Activated CD8-positive, alpha-beta T cell treated with anti-CD3 and anti-CD28 coated beads for 36 hours (primary cell): ENCODE measurements at regions not wholly inside any gene's neighbourhood (a gene's known extent, or its start where the extent isn't known, plus 50 kb on each side); places are given as distances from the start of the nearest gene placed in this dataset.
"Not testable (repeated sequence)": the region's sequence is repeated elsewhere in the genome, so short reads cannot be mapped to it uniquely, and the experiment has no call there.

Experiments
- ATAC-seq: fragments of 200-7000 bp; cut with Tn5 transposase; one replicate; pipeline ENCODE4 v1.10.0; 2021; ENCODE audit warnings: mild to moderate bottlenecking, moderate library complexity
- CTCF ChIA-PET: fragments of 350-600 bp; sonication (Branson Sonifier 250); formaldehyde crosslinking; loops from one replicate; lab custom pipeline; 2021; ENCODE audit warnings: antibody characterized with exemption; lab: Charles Lee
- POLR2A ChIA-PET: fragments of 350-600 bp; sonication (Branson Sonifier 250); formaldehyde crosslinking; loops from one replicate; lab custom pipeline; 2021; ENCODE audit warnings: antibody characterized with exemption; lab: Charles Lee
- DNase-seq: peaks from one replicate; pipeline ENCODE4 v3.0.0-alpha.2; 2020
- H3K27ac Mint-ChIP-seq: one replicate; pipeline ENCODE4 v1.8.0; 2021; ENCODE audit warnings: mild to moderate bottlenecking, mixed read lengths
- H3K27me3 Mint-ChIP-seq: one replicate; pipeline ENCODE4 v1.8.0; 2021; ENCODE audit warnings: mixed read lengths
- H3K36me3 Mint-ChIP-seq: one replicate; pipeline ENCODE4 v1.8.0; 2021; ENCODE audit warnings: low read depth, mixed read lengths
- H3K4me1 Mint-ChIP-seq: one replicate; pipeline ENCODE4 v1.8.0; 2021; ENCODE audit warnings: low read depth, mixed read lengths
- H3K4me3 Mint-ChIP-seq: one replicate; pipeline ENCODE4 v1.8.0; 2021; ENCODE audit warnings: mild to moderate bottlenecking, moderate library complexity, mixed read lengths
- H3K9me3 Mint-ChIP-seq: one replicate; pipeline ENCODE4 v1.8.0; 2021; ENCODE audit warnings: mixed read lengths
- intact Hi-C: fragments of 100-400 bp; cut with micrococcal nuclease; formaldehyde crosslinking; loops from one replicate; pipeline ENCODE4 v1.10.0; 2022

- H3K36me3 Mint-ChIP-seq, CTCF ChIA-PET, H3K9me3 Mint-ChIP-seq, H3K27me3 Mint-ChIP-seq, POLR2A ChIA-PET, ATAC-seq, H3K4me3 Mint-ChIP-seq, H3K4me1 Mint-ChIP-seq, DNase-seq, H3K27ac Mint-ChIP-seq, intact Hi-C loops: not testable (repeated sequence)
Observed at GRCh38 chr16:33975744-33976143, 516.3 kb downstream of the TP53TG3F start.

- CTCF ChIA-PET, intact Hi-C loops, POLR2A ChIA-PET: not testable (repeated sequence)
Observed at GRCh38 chr16:33976521-33976920, 517.1 kb downstream of the TP53TG3F start.

GRCh38 chr16:33978784-33979183 is 519.4 kb downstream of the TP53TG3F start:
- H3K4me1 Mint-ChIP-seq, POLR2A ChIA-PET, intact Hi-C loops, CTCF ChIA-PET, H3K4me3 Mint-ChIP-seq, H3K27me3 Mint-ChIP-seq, ATAC-seq, DNase-seq, H3K36me3 Mint-ChIP-seq, H3K27ac Mint-ChIP-seq, H3K9me3 Mint-ChIP-seq: not testable (repeated sequence)

More at GRCh38 chr16:33976521-33976920, 517.1 kb downstream of the TP53TG3F start:
- not testable (repeated sequence) for ATAC-seq, H3K36me3 Mint-ChIP-seq, H3K27ac Mint-ChIP-seq, H3K4me3 Mint-ChIP-seq, H3K4me1 Mint-ChIP-seq, H3K27me3 Mint-ChIP-seq, DNase-seq, H3K9me3 Mint-ChIP-seq

- H3K27ac Mint-ChIP-seq, H3K27me3 Mint-ChIP-seq, H3K4me3 Mint-ChIP-seq, H3K9me3 Mint-ChIP-seq, DNase-seq, H3K36me3 Mint-ChIP-seq, intact Hi-C loops, ATAC-seq, H3K4me1 Mint-ChIP-seq, CTCF ChIA-PET, POLR2A ChIA-PET: not testable (repeated sequence)
Observed at GRCh38 chr16:33979613-33980012, 520.2 kb downstream of the TP53TG3F start.

- CTCF ChIA-PET, H3K27ac Mint-ChIP-seq, H3K27me3 Mint-ChIP-seq, H3K36me3 Mint-ChIP-seq, intact Hi-C loops, H3K9me3 Mint-ChIP-seq, DNase-seq, ATAC-seq, H3K4me3 Mint-ChIP-seq, POLR2A ChIA-PET, H3K4me1 Mint-ChIP-seq: not testable (repeated sequence)
Observed at GRCh38 chr16:33980736-33981135, 521.3 kb downstream of the TP53TG3F start.

GRCh38 chr16:33984428-33984827 is 525.0 kb downstream of the TP53TG3F start:
- H3K4me3 Mint-ChIP-seq, intact Hi-C loops, POLR2A ChIA-PET, H3K9me3 Mint-ChIP-seq, CTCF ChIA-PET, H3K27ac Mint-ChIP-seq, H3K36me3 Mint-ChIP-seq, ATAC-seq, H3K4me1 Mint-ChIP-seq, DNase-seq, H3K27me3 Mint-ChIP-seq: not testable (repeated sequence)

DNA sequence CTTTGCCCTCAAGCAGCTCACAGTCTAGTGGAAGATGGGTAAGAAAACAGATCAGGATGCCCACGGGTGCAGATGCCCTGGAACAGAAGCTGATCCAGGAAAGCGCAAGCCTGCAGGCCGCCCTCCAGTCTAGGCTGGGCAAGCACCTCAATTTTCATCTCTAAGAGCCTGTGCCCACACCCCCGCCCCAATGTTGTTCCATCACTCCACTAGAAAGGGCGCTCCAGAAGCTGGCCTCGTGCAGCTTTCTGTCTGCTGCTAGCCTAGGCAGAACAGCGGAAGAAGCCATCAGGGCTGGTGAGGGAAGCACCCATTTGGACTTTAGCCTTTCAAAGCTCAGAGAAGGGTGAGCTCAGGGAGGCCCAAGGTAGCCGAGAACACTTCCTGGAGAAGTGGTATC is 527.1 kb downstream of the TP53TG3F start:
- H3K4me3 Mint-ChIP-seq, ATAC-seq, CTCF ChIA-PET, H3K4me1 Mint-ChIP-seq, H3K27me3 Mint-ChIP-seq, intact Hi-C loops, DNase-seq, POLR2A ChIA-PET, H3K27ac Mint-ChIP-seq, H3K36me3 Mint-ChIP-seq, H3K9me3 Mint-ChIP-seq: not testable (repeated sequence)

DNA sequence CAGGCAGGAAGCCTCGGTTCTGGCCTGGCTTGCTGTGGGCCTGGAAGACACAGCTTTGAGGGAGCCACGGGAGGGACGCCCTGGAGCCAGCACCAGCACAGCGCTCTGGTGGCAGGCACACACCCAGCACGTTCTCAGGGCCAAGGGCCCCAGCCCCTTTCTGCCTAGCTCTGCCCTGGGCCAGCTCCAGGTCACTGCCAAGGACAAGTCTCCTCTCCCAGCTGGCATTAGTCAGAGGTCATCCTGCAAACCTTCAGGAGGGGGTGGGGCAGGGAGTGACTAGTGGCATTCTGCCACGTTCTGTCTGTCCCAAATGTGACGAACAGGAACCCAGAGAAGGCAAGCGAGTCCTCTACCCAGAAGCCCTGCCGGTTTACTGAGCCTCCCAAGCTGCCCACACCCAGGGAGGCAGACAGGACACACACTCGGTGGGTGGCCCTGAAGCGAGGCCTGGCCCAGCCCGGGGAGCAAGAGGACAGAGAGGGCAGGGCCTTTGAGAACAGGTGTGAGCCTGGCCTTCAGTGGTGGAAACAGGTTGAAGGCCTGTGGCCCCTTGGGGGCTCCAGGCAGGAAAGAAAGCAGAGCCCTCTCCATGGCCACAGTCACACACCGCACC is 528.0 kb downstream of the TP53TG3F start:
- H3K4me1 Mint-ChIP-seq, intact Hi-C loops, POLR2A ChIA-PET, H3K9me3 Mint-ChIP-seq, DNase-seq, CTCF ChIA-PET, H3K36me3 Mint-ChIP-seq, H3K4me3 Mint-ChIP-seq, H3K27me3 Mint-ChIP-seq, ATAC-seq, H3K27ac Mint-ChIP-seq: not testable (repeated sequence)

GRCh38 chr16:33988012-33988411 is 528.6 kb downstream of the TP53TG3F start:
- intact Hi-C loops, H3K27ac Mint-ChIP-seq, DNase-seq, H3K36me3 Mint-ChIP-seq, H3K27me3 Mint-ChIP-seq, CTCF ChIA-PET, ATAC-seq, POLR2A ChIA-PET, H3K4me1 Mint-ChIP-seq, H3K4me3 Mint-ChIP-seq, H3K9me3 Mint-ChIP-seq: not testable (repeated sequence)

- POLR2A ChIA-PET, ATAC-seq, H3K27me3 Mint-ChIP-seq, H3K36me3 Mint-ChIP-seq, H3K9me3 Mint-ChIP-seq, H3K27ac Mint-ChIP-seq, H3K4me3 Mint-ChIP-seq, CTCF ChIA-PET, DNase-seq, intact Hi-C loops, H3K4me1 Mint-ChIP-seq: not testable (repeated sequence)
Observed at GRCh38 chr16:33990488-33990887, 531.1 kb downstream of the TP53TG3F start.

- CTCF ChIA-PET, DNase-seq, H3K36me3 Mint-ChIP-seq, H3K27me3 Mint-ChIP-seq, ATAC-seq, H3K4me3 Mint-ChIP-seq, H3K9me3 Mint-ChIP-seq, H3K4me1 Mint-ChIP-seq, intact Hi-C loops, POLR2A ChIA-PET, H3K27ac Mint-ChIP-seq: not testable (repeated sequence)
Observed at GRCh38 chr16:33992513-33993177, 533.2 kb downstream of the TP53TG3F start.

DNA sequence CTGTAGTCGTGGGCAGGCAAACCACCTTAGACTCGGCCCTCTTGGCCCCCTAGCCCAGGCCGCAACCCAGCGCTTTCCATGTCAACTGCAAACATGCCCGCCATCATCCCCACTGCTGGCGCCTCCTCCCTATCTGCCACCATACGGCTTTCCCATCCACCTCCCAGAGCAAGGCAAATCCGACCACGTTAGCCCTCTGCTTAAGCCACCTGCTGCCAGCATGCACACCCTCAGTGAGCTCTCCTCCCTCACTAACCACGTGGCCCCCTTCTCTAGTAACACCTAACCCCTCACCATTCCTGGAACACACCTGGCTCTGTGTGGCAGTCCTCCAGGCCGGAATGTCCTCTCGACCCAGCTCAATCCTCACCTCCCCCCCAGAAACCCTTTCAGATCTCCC is 534.8 kb downstream of the TP53TG3F start:
- ATAC-seq, DNase-seq, H3K27ac Mint-ChIP-seq, H3K36me3 Mint-ChIP-seq, intact Hi-C loops, H3K4me1 Mint-ChIP-seq, POLR2A ChIA-PET, H3K4me3 Mint-ChIP-seq, H3K27me3 Mint-ChIP-seq, H3K9me3 Mint-ChIP-seq, CTCF ChIA-PET: not testable (repeated sequence)
